ENCODE measurements at regions not wholly inside any gene's neighbourhood (a gene's known extent, or its start where the extent isn't known, plus 50 kb on each side); places are given as distances from the start of the nearest gene placed in this dataset.

- peak; percentile 55 for DNase-seq (ENCODE audit: low read depth)
These were observed 52.1 kb upstream of the DIPK1A start for GRCh38 chr1:93013145-93014065.

GRCh38 chr1:93014168-93014567 is 52.9 kb upstream of the DIPK1A start:
- DNase-seq (ENCODE audit: low read depth): no peak

GRCh38 chr1:93015590-93015989 is 54.3 kb upstream of the DIPK1A start:
- DNase-seq (ENCODE audit: low read depth): no peak

GRCh38 chr1:93016171-93016570 is 54.9 kb upstream of the DIPK1A start:
- DNase-seq (ENCODE audit: low read depth): no peak

- peak; percentile 45 for DNase-seq (ENCODE audit: low read depth)
These were observed 57.4 kb upstream of the MTF2 start for GRCh38 chr1:93021539-93022134.

- no peak for DNase-seq (ENCODE audit: low read depth)
These were observed 56.5 kb upstream of the MTF2 start for GRCh38 chr1:93022580-93022979.

- DNase-seq (ENCODE audit: low read depth): no peak
These were observed 55.8 kb upstream of the MTF2 start for GRCh38 chr1:93023281-93023680.

GRCh38 chr1:93025572-93025971 is 53.5 kb upstream of the MTF2 start:
- DNase-seq (ENCODE audit: low read depth): no peak

- no peak for DNase-seq (ENCODE audit: low read depth)
These were observed 50.5 kb upstream of the MTF2 start for GRCh38 chr1:93028542-93028941.

Measured in myocyte (in vitro differentiated cells).